GM12872 (cell line): ENCODE measurements at regions not wholly inside any gene's neighbourhood (a gene's known extent, or its start where the extent isn't known, plus 50 kb on each side); places are given as distances from the start of the nearest gene placed in this dataset.

Experiments
- CTCF ChIP-seq: IDR thresholded peaks from 3 replicates; pipeline ENCODE4 v1.5.1; 2011; ENCODE audit warnings: low read depth, mild to moderate bottlenecking, low read length, moderate library complexity; ENCODE audit not compliant: insufficient read depth

GRCh38 chr5:130801963-130802362 lies 363.1 kb downstream of the HINT1 start:
- no peak for TF ChIP-seq CTCF

GRCh38 chr5:130799015-130799414 lies 366.0 kb downstream of the HINT1 start:
- no peak for TF ChIP-seq CTCF

- TF ChIP-seq CTCF, result no peak
These were observed 367.8 kb downstream of the HINT1 start for GRCh38 chr5:130797303-130797702.

GRCh38 chr5:130796902-130797301 lies 368.2 kb downstream of the HINT1 start:
- TF ChIP-seq CTCF, result no peak

- no peak for TF ChIP-seq CTCF
These were observed 369.0 kb downstream of the HINT1 start for GRCh38 chr5:130796032-130796431.

DNA sequence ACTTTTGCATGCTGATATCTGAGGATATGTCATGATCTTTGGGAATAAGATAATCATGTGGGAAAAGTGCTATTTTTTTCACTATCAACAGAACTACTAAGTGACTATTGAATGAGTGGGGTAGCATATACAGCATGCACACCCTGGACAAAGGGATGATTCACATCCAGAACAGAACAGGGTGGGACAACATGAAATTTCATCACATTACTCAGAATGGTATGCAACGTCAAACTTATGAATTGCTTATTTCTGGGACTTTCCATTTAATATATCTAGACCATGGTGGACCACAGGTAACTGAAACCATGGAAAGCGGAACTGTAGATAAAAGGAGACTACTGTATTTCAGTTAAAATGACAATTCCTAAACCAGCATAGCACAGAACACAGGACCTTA lies 370.0 kb downstream of the HINT1 start:
- TF ChIP-seq CTCF, result no peak

- TF ChIP-seq CTCF, result no peak
These were observed 387.3 kb downstream of the HINT1 start for GRCh38 chr5:130777794-130778193.

DNA sequence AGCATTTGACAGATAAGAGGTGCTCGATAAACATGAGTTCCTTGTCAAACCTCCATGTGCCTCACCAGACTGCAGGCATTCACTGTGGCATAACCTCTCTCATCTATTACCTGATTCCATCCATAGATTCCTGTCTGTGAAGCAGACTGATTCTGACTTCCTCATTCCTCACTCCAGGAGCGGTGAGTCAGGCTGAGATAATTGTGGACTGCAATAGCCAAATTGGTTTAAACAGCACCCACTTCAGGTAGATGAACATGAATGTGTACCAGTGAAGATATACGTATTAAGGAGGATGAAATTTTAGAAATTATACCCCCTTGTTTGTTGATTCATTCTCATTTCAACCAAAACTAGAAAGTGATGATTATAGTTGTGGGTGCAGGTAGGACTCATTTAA lies 391.2 kb downstream of the HINT1 start:
- TF ChIP-seq CTCF, result no peak
